Tibial artery (tissue), 4 donors: ENCODE measurements at regions not wholly inside any gene's neighbourhood (a gene's known extent, or its start where the extent isn't known, plus 50 kb on each side); places are given as distances from the start of the nearest gene placed in this dataset.
A peak's percentile ranks its signal among the peaks of the same experiment; 100 is the strongest.

Experiments
- DNase-seq, 2 donors: peaks; one replicate each; pipeline ENCODE4 v3.0.0-alpha.2; 2019
- H3K27ac ChIP-seq, 2 donors: fragments of 200-600 bp; sonication (generic) in 1 of 2; 1 replicate in 1 of 2; 2 replicates in 1 of 2; pipeline ENCODE4 v1.5.1; 2018 to 2019; ENCODE audit warnings: mild to moderate bottlenecking in 1 of 2
- H3K27me3 ChIP-seq, 2 donors: fragments of 200-600 bp; sonication (generic) in 1 of 2; one replicate each; pipeline versions ENCODE4 v1.5.1 to v1.6.0; 2016 to 2019
- H3K36me3 ChIP-seq, 3 donors: fragments of 200-600 bp; sonication (generic) in 2 of 3; one replicate each; pipeline ENCODE4 v1.5.1; 2016 to 2019; ENCODE audit warnings: mild to moderate bottlenecking in 2 of 3
- H3K4me1 ChIP-seq, 4 donors: fragments of 200-600 bp; sonication (generic) in 2 of 4; 1 replicate in 3 of 4; 2 replicates in 1 of 4; pipeline ENCODE4 v1.5.1; 2016 to 2019
- H3K4me3 ChIP-seq, 2 donors: fragments of 200-600 bp; sonication (generic) in 1 of 2; 1 replicate in 1 of 2; 2 replicates in 1 of 2; pipeline ENCODE4 v1.5.1; 2018 to 2019; ENCODE audit warnings: mild to moderate bottlenecking in 2 of 2
- H3K9me3 ChIP-seq, 3 donors: fragments of 200-600 bp; sonication (generic) in 1 of 3; one replicate each; pipeline ENCODE4 v1.5.1; 2016 to 2019
- intact Hi-C: fragments of 100-400 bp; cut with DNase I; formaldehyde crosslinking; loops from one replicate; pipeline ENCODE4 v1.15.0; 2023; ENCODE audit warnings: low total_unique reads
- TF ChIP-seq, protein P1 (sequence below), 2 experiments: fragments of 200-600 bp in 1 of 2; fragments of 450-650 bp in 1 of 2; IDR thresholded peaks; one replicate each; pipeline ENCODE4 v1.5.1; 2017 to 2019; ENCODE audit warnings: antibody characterized with exemption in 2 of 2, mild to moderate bottlenecking in 1 of 2, moderate library complexity in 1 of 2

DNA sequence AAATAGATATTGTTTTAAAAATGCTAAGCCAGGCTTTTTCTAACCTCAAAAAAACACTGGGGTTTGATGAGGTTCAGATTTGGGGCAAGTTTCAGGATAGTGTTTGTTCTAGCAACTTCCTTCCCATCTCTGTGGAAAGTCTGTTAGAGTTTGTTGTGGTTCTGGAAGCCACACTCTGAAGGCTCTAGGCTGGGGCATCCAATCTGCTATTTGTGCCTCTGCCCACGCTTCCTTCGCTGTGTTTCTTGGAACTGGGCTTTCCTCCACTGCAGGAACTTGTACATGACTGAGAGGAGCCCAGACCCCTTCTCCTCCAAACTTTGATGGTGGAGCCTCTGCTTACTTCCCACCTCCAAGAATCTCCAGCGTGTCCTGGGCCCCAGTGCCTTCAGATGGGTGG is 108.5 kb upstream of the SLC25A13 start:
- intact Hi-C loops, result no loop called here
- TF ChIP-seq, protein P1, sequence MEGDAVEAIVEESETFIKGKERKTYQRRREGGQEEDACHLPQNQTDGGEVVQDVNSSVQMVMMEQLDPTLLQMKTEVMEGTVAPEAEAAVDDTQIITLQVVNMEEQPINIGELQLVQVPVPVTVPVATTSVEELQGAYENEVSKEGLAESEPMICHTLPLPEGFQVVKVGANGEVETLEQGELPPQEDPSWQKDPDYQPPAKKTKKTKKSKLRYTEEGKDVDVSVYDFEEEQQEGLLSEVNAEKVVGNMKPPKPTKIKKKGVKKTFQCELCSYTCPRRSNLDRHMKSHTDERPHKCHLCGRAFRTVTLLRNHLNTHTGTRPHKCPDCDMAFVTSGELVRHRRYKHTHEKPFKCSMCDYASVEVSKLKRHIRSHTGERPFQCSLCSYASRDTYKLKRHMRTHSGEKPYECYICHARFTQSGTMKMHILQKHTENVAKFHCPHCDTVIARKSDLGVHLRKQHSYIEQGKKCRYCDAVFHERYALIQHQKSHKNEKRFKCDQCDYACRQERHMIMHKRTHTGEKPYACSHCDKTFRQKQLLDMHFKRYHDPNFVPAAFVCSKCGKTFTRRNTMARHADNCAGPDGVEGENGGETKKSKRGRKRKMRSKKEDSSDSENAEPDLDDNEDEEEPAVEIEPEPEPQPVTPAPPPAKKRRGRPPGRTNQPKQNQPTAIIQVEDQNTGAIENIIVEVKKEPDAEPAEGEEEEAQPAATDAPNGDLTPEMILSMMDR (IDR thresholded peaks at IDR 0.05), result no peak

DNA sequence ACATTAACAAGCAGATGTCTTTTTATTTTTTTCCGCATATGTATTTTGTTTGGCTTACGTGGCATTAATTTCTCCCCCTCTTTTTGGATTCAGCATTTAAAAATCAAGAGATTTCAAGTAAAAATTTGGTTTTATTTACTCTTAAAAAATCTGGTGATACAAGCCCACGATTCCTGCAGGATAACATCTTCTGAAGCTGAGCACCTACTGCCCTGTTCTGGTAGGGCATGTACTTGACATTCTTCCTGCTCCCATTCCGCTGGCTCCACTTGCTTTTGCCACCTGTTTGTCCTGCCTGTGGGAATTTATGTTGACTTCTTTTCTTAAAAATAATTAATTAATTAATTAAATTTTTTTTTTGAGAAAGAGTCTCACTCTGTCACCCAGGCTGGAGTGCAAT is 105.2 kb upstream of the SLC25A13 start:
- TF ChIP-seq, protein P1 (IDR thresholded peaks at IDR 0.05), result no peak
- Histone ChIP-seq H3K9me3 (no peaks in the 10 kb centered on the region), H3K27me3 (no peaks in the 10 kb centered on the region), H3K27ac (no peak overlapping the region), H3K4me1 (peaks cover 0 to 16% (median 0%) of the 10 kb centered on the region in 4 donors), H3K36me3 (no peaks in the 10 kb centered on the region), H3K4me3 (no peak overlapping the region)
- intact Hi-C loops, result no loop called here
- DNase-seq, result no peak

More for the DNA sequence above, 108.5 kb upstream of the SLC25A13 start:
- no peak for DNase-seq
- peaks cover 0 to 16% (median 0%) of the 10 kb centered on the region in 4 donors for H3K4me1 ChIP-seq
- H3K4me3 ChIP-seq, result no peak overlapping the region
- no peaks in the 10 kb centered on the region for H3K36me3 ChIP-seq
- no peaks in the 10 kb centered on the region for H3K9me3 ChIP-seq
- H3K27me3 ChIP-seq, result no peaks in the 10 kb centered on the region
- H3K27ac ChIP-seq, result no peak overlapping the region

DNA sequence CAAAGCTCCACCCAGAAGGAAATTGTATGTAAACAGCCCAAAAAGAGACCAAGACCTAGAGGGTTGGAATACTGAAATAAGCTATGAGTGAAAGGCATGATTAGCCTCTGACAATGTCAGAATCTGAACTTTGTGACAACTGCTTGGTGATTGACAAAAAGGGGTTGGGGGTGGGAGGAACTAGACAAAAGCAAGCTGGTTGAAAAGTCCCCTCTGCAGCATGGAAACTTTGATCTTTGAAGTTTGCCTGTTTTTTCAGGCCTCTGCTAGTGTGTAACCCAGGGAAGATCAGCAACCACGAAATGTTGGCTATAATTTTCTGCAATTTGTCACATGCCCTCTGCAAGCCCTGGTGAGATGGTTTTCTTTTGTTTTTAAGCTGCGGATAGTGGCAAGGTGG is 104.8 kb upstream of the SLC25A13 start:
- Histone ChIP-seq H3K27me3 (no peaks in the 10 kb centered on the region), H3K36me3 (no peaks in the 10 kb centered on the region), H3K9me3 (no peaks in the 10 kb centered on the region), H3K4me3 (no peak overlapping the region), H3K27ac (peak overlapping the region in 1 of 2 donors; percentile 12), H3K4me1 (peaks cover 0 to 16% (median 0%) of the 10 kb centered on the region in 4 donors)
- intact Hi-C loops, result no loop called here
- DNase-seq, result no peak
- TF ChIP-seq, protein P1 (IDR thresholded peaks at IDR 0.05), result no peak

DNA sequence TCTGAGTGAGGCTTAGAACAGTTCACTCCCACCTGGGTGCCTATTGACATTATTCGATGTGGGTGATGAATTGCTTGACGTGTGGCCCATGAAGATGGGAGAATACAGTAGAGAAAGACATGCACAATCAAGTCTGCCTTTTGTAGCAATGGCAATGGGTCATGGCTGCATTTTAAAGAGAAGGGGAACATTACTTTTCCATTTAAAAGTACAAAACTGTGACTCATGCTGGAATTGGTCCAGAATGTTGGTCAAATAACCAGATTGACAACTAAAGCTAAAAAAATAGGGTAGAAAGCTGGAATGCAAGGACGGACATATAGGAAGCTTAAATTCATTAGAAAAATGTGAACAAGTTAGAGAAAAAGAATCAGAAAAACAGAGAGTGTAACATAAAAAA is 104.1 kb upstream of the SLC25A13 start:
- no peak for DNase-seq
- TF ChIP-seq, protein P1 (IDR thresholded peaks at IDR 0.05), result no peak
- Histone ChIP-seq H3K9me3 (no peaks in the 10 kb centered on the region), H3K27me3 (no peaks in the 10 kb centered on the region), H3K27ac (peak overlapping the region in 1 of 2 donors; percentile 12), H3K36me3 (no peaks in the 10 kb centered on the region), H3K4me3 (no peak overlapping the region), H3K4me1 (peaks cover 0 to 16% (median 0%) of the 10 kb centered on the region in 4 donors)
- intact Hi-C loops, result no loop called here

DNA sequence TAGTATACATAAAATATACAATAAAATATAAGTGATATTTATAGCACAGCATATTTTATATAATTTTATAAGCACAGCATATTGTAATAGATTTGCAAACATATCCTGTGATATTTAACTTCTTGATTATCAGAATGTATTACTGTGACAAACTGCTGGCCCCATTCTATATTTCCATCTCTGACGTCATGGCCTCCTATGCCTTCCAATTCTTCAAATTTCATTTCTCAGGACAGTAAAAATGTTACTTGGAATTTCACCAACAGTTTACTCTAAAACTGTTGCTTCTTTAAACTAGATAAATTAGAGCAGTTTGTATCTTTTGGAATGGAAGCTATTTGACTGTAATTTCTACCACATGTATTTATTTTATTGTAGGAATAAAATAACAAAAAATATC is 102.5 kb upstream of the SLC25A13 start:
- TF ChIP-seq, protein P1 (IDR thresholded peaks at IDR 0.05), result no peak
- H3K27ac ChIP-seq, result no peak overlapping the region
- intact Hi-C loops, result no loop called here
- H3K9me3 ChIP-seq, result no peaks in the 10 kb centered on the region
- no peak overlapping the region for H3K4me3 ChIP-seq
- DNase-seq, result no peak
- no peaks in the 10 kb centered on the region for H3K36me3 ChIP-seq
- H3K4me1 ChIP-seq, result peaks cover 0 to 16% (median 0%) of the 10 kb centered on the region in 4 donors
- no peaks in the 10 kb centered on the region for H3K27me3 ChIP-seq

DNA sequence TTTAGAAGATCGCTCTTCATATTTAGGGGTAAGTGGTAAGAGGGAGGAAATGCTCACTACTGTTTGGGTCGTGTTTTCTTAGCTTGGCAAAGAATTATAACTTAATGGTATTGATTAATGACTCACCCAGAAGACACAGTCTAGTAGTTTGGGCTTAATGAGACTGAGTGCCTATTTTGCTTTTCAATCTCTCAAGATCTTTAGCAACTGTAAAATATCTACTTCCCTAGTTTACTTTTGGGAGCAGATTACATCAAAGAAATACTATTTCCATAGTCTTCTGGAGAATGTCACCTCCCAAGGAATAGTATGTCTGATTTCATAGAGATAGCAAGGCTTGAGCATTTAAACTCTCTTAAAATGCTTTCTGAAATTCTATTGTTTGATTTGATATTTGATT is 100.5 kb upstream of the SLC25A13 start:
- intact Hi-C loops, result no loop called here
- Histone ChIP-seq H3K9me3 (no peaks in the 10 kb centered on the region), H3K27me3 (no peaks in the 10 kb centered on the region), H3K27ac (no peak overlapping the region), H3K36me3 (no peaks in the 10 kb centered on the region), H3K4me1 (peaks cover 0 to 18% (median 0%) of the 10 kb centered on the region in 4 donors), H3K4me3 (no peak overlapping the region)
- no peak for DNase-seq
- TF ChIP-seq, protein P1 (IDR thresholded peaks at IDR 0.05), result no peak
